CD4-positive, CD25-positive, alpha-beta regulatory T cell (primary cell): ENCODE measurements at regions not wholly inside any gene's neighbourhood (a gene's known extent, or its start where the extent isn't known, plus 50 kb on each side); places are given as distances from the start of the nearest gene placed in this dataset.
A peak's percentile ranks its signal among the peaks of the same experiment; 100 is the strongest.
"Not testable (repeated sequence)": the region's sequence is repeated elsewhere in the genome, so short reads cannot be mapped to it uniquely, and the experiment has no call there.

ENCODE experiments used
- ATAC-seq, 2 donors: fragments of 150-1000 bp; cut with Tn5 transposase; one replicate each; pipeline ENCODE4 v1.10.0; 2021; ENCODE audit warnings: low read depth in 2 of 2, moderate number of reproducible peaks in 2 of 2, moderate library complexity in 1 of 2
- DNase-seq, 3 donors: peaks; one replicate each; pipeline versions ENCODE4 v3.0.0 to v3.0.0-alpha.2; 2012 to 2022; ENCODE audit warnings: mixed read lengths in 1 of 3
- H3K27ac ChIP-seq: one replicate; pipeline ENCODE4 v1.7.0; 2013; ENCODE audit warnings: mild to moderate bottlenecking, low read length; ENCODE audit not compliant: insufficient read depth, poor library complexity, severe bottlenecking
- H3K27me3 ChIP-seq: one replicate; pipeline ENCODE4 v1.7.0; 2013; ENCODE audit warnings: low read length; ENCODE audit not compliant: control insufficient read depth, insufficient read depth
- H3K36me3 ChIP-seq: one replicate; pipeline ENCODE4 v1.7.0; 2013; ENCODE audit warnings: mild to moderate bottlenecking, low read length, moderate library complexity; ENCODE audit not compliant: control insufficient read depth, insufficient read depth
- H3K4me1 ChIP-seq: 2 replicates; pipeline ENCODE4 v1.7.0; 2013; ENCODE audit warnings: mild to moderate bottlenecking, low read length; ENCODE audit not compliant: insufficient read depth, control insufficient read depth, poor library complexity, severe bottlenecking
- H3K4me3 ChIP-seq: one replicate; pipeline ENCODE4 v1.7.0; 2013; ENCODE audit warnings: low read depth, mild to moderate bottlenecking, low read length, moderate library complexity
- H3K9me3 ChIP-seq, 2 experiments: 1 replicate in 1 of 2; 2 replicates in 1 of 2; pipeline ENCODE4 v1.7.0; 2013; ENCODE audit warnings: low read length in 2 of 2, mild to moderate bottlenecking in 1 of 2, moderate library complexity in 1 of 2; ENCODE audit not compliant: control insufficient read depth in 2 of 2
- H3K27ac Mint-ChIP-seq, 3 donors: one replicate each; pipeline ENCODE4 v1.8.0; 2020 to 2022; ENCODE audit warnings: mild to moderate bottlenecking in 3 of 3, mixed read lengths in 3 of 3, moderate library complexity in 2 of 3
- H3K27me3 Mint-ChIP-seq: one replicate; pipeline ENCODE4 v1.8.0; 2022; ENCODE audit warnings: mild to moderate bottlenecking, mixed read lengths
- H3K36me3 Mint-ChIP-seq: one replicate; pipeline ENCODE4 v1.8.0; 2020; ENCODE audit warnings: mixed read lengths
- H3K4me1 Mint-ChIP-seq, 4 donors: one replicate each; pipeline ENCODE4 v1.8.0; 2020 to 2022; ENCODE audit warnings: mixed read lengths in 4 of 4, mild to moderate bottlenecking in 1 of 4
- H3K4me3 Mint-ChIP-seq, 4 donors: one replicate each; pipeline ENCODE4 v1.8.0; 2020 to 2022; ENCODE audit warnings: mild to moderate bottlenecking in 4 of 4, mixed read lengths in 4 of 4, moderate library complexity in 3 of 4
- H3K9me3 Mint-ChIP-seq, 7 donors: one replicate each; pipeline ENCODE4 v1.8.0; 2020 to 2022; ENCODE audit warnings: mixed read lengths in 7 of 7, mild to moderate bottlenecking in 3 of 7, moderate library complexity in 2 of 7

DNA sequence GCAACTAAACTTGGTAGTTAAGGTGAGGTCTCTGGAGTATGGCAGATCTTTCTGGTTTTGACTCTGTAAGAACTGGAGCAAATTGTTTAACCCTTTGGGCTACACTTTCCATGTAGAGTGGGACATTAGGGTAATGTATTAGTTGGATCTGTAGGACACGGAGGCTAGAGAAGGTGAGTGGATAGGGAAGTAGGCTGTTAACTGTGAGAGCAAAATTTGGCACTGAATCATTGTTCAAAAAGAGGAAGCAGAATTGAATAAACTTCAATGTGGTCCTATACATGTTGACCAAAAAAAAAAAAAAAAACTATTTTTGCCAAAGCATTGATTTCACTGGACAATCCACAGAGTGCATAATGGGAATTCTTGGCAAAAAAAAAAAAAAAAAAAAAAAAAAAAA lies 370.2 kb upstream of the CHORDC1 start:
- DNase-seq (no peak), ATAC-seq (no peak)
- H3K36me3 ChIP-seq, result no peaks in the 10 kb centered on the region
- H3K4me1 ChIP-seq, result no peaks in the 10 kb centered on the region
- Mint-ChIP-seq H3K36me3 (no peaks in the 10 kb centered on the region), H3K27ac (no peak overlapping the region), H3K9me3 (peaks cover 0 to 11% (median 2%) of the 10 kb centered on the region in 7 donors), H3K4me1 (no peaks in the 10 kb centered on the region), H3K27me3 (no peaks in the 10 kb centered on the region), H3K4me3 (no peak overlapping the region)
- no peaks in the 10 kb centered on the region for H3K27me3 ChIP-seq
- no peaks in the 10 kb centered on the region for H3K9me3 ChIP-seq
- no peak overlapping the region for H3K4me3 ChIP-seq
- no peak overlapping the region for H3K27ac ChIP-seq

DNA sequence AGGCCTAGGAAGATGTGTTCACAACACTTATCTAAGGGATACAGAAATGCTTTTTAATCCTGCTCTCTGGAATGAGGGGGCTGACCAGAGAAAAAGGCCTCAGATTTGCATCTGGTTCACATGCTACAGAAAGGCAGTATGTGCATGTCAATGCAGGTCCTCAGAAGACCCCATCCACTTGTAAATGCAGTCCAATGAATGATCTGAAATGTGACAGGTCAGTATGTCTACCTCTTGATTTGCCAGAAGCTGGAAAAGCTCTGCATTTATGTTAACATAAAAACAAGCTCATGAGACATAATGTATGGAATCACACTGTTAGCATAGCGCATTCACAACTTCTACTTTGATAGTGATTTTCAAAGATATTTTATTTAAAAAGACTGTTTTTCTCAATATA lies 367.4 kb upstream of the CHORDC1 start:
- no peak for ATAC-seq
- Mint-ChIP-seq H3K36me3 (no peaks in the 10 kb centered on the region), H3K9me3 (peaks cover 0 to 5% (median 2%) of the 10 kb centered on the region in 7 donors), H3K4me3 (no peak overlapping the region), H3K27ac (no peak overlapping the region), H3K27me3 (no peaks in the 10 kb centered on the region), H3K4me1 (no peaks in the 10 kb centered on the region)
- no peaks in the 10 kb centered on the region for H3K36me3 ChIP-seq
- no peaks in the 10 kb centered on the region for H3K9me3 ChIP-seq
- H3K27me3 ChIP-seq, result no peaks in the 10 kb centered on the region
- no peak overlapping the region for H3K27ac ChIP-seq
- no peak overlapping the region for H3K4me3 ChIP-seq
- H3K4me1 ChIP-seq, result no peaks in the 10 kb centered on the region
- DNase-seq, result no peak

DNA sequence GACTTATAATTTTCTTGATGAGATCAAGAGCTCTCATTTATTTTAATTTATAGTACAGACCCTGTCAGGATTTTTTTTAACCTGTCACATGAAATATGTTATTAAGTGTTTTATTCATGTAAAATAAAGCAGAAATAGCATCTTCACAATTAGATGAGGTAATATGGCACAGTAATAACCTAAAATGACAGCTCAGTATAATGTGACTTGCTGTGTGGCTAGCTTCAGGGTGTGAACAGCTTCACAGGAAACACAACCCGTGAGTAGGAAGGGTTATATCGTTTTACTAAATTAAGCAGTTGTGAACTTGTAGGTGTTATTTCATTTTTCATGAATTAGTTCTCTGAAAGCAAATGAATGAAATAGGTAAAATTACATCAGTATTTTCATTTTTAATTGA lies 366.9 kb upstream of the CHORDC1 start:
- no peak overlapping the region for H3K27ac Mint-ChIP-seq
- DNase-seq, result no peak
- Histone ChIP-seq H3K4me1 (no peaks in the 10 kb centered on the region), H3K4me3 (no peak overlapping the region), H3K9me3 (no peaks in the 10 kb centered on the region), H3K27ac (no peak overlapping the region), H3K36me3 (no peaks in the 10 kb centered on the region), H3K27me3 (no peaks in the 10 kb centered on the region)
- ATAC-seq, result no peak
- H3K9me3 Mint-ChIP-seq, result peaks cover 0 to 5% (median 2%) of the 10 kb centered on the region in 7 donors
- no peaks in the 10 kb centered on the region for H3K36me3 Mint-ChIP-seq
- H3K4me3 Mint-ChIP-seq, result no peak overlapping the region
- H3K27me3 Mint-ChIP-seq, result no peaks in the 10 kb centered on the region
- no peaks in the 10 kb centered on the region for H3K4me1 Mint-ChIP-seq

DNA sequence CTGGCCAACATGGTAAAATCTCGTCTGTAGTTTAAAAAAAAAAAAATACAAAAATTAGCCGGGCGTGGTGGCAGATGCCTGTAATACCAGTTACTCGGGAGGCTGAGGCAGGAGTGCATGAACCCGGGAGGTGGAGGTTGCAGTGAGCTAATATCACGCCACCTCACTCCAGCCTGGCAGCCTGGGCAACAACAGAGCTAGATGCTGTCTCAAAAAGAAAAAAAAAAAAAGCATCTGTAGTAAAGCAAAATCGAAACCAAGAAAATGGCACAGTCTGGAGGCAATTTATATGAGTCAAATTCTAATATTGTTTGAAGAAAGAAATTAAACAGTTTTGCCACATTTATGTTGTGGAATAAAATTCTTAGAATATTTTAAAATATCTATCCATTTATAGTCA lies 365.0 kb upstream of the CHORDC1 start:
- H3K9me3 ChIP-seq, result peaks cover 0 to 2% of the 10 kb centered on the region in 2 experiments
- Mint-ChIP-seq H3K9me3 (peaks cover 0 to 2% (median 0%) of the 10 kb centered on the region in 7 donors), H3K4me1 (no peaks in the 10 kb centered on the region), H3K27ac (no peak overlapping the region), H3K36me3 (no peaks in the 10 kb centered on the region), H3K4me3 (no peak overlapping the region), H3K27me3 (no peaks in the 10 kb centered on the region)
- no peak for ATAC-seq
- no peak overlapping the region for H3K27ac ChIP-seq
- H3K27me3 ChIP-seq, result no peaks in the 10 kb centered on the region
- no peaks in the 10 kb centered on the region for H3K4me1 ChIP-seq
- no peak for DNase-seq
- H3K4me3 ChIP-seq, result no peak overlapping the region
- no peaks in the 10 kb centered on the region for H3K36me3 ChIP-seq

DNA sequence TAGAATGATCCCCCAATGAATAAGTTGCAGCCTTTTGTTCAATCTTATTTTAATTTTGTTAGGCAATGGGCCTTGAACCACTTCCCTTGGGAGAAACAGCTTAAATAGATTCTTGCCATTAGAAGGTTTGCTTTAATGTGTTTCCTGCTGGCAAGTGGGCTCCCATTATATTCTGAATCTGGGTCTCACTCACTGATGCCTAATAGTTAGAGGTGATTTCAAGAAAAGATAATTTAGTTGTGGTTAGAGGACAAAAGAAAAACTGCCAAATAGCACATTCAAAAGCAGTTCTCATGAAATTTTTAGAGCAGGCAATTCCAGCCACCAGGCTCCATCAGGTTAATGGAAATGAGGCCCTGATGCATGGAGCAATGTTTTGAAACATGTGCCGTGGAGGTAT lies 362.6 kb upstream of the CHORDC1 start:
- Mint-ChIP-seq H3K4me3 (no peak overlapping the region), H3K36me3 (no peaks in the 10 kb centered on the region), H3K27me3 (no peaks in the 10 kb centered on the region), H3K4me1 (no peaks in the 10 kb centered on the region), H3K9me3 (peaks cover 0 to 12% (median 0%) of the 10 kb centered on the region in 7 donors), H3K27ac (no peak overlapping the region)
- Histone ChIP-seq H3K9me3 (peaks cover 0 to 2% of the 10 kb centered on the region in 2 experiments), H3K27me3 (no peaks in the 10 kb centered on the region), H3K4me3 (no peak overlapping the region), H3K36me3 (no peaks in the 10 kb centered on the region), H3K4me1 (no peaks in the 10 kb centered on the region), H3K27ac (no peak overlapping the region)
- no peak for DNase-seq
- ATAC-seq, result no peak

DNA sequence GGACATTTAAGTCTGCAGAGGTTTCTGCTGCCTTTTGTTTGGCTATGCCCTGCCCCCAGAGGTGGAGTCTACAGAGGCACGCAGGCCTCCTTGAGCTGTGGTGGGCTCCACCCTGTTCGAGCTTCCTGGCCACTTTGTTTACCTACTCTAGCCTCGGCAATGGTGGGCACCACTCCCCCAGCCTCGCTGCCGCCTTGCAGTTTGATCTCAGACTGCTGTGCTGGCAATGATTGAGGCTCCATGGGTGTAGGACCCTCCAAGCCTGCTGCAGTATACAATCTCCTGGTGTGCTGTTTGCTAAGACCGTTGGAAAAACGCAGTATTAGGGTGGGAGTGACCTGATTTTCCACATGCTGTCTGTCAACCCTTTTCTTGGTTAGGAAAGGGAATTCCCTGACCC lies 360.1 kb upstream of the CHORDC1 start:
- H3K27me3 Mint-ChIP-seq, H3K4me1 Mint-ChIP-seq, H3K27ac Mint-ChIP-seq, H3K9me3 ChIP-seq, H3K27me3 ChIP-seq, H3K27ac ChIP-seq, H3K4me3 ChIP-seq, DNase-seq, H3K36me3 Mint-ChIP-seq, H3K36me3 ChIP-seq, H3K4me3 Mint-ChIP-seq, ATAC-seq, H3K4me1 ChIP-seq: not testable (repeated sequence)
- H3K9me3 Mint-ChIP-seq, result peaks cover 0 to 20% (median 0%) of the 10 kb centered on the region in 7 donors

DNA sequence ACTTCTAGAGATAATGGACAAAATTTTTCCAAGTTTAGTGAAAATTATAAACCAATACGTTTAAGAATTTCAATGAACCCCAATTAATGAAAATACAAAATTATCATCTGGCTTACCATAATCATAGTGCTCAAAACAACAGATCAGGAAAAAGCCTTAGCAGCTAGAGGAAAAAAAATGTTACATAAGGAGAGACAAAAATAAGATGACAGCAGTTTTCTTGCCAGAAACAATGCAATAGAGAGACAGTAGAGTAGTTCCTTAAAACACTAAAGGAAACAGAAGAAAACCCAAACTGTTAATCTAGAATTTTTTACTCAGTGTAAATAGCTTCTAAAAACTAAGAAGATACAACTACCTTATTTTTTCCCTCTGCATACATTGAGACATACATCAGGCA lies 341.7 kb upstream of the CHORDC1 start:
- H3K27ac Mint-ChIP-seq, result no peak overlapping the region
- H3K4me1 Mint-ChIP-seq, result no peaks in the 10 kb centered on the region
- no peaks in the 10 kb centered on the region for H3K36me3 Mint-ChIP-seq
- H3K27me3 Mint-ChIP-seq, result no peaks in the 10 kb centered on the region
- no peaks in the 10 kb centered on the region for H3K9me3 ChIP-seq
- H3K4me1 ChIP-seq, result no peaks in the 10 kb centered on the region
- H3K9me3 Mint-ChIP-seq, result peaks cover 0 to 18% (median 6%) of the 10 kb centered on the region in 7 donors
- no peaks in the 10 kb centered on the region for H3K36me3 ChIP-seq
- DNase-seq (no peak), ATAC-seq (no peak)
- no peak overlapping the region for H3K4me3 ChIP-seq
- no peak overlapping the region for H3K4me3 Mint-ChIP-seq
- H3K27ac ChIP-seq, result no peak overlapping the region
- H3K27me3 ChIP-seq, result no peaks in the 10 kb centered on the region

DNA sequence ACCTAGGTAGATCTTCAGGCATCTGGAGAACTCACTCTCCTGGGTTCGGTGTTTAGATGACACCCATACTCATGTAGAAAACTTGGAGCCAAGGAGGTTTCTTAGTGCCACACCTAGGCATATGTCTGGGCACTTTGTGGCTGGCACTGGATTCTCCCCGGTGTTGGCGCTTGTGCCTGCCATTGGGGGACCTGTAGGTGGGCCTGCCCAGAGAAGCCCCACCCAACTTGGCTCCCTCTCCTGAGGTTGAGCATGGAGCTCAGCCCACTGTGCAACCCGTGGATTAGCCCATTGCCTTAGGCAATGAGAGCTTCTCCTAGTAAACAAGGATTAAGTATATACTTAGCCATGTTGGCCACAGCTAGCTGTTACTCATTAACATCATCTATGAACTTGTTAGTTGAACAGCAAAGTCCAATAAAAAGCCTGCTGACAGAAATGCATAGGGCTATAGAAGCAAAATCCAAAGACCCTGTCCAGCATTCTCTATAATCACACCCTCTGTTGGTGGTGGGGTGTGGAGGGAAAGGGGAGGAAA lies 335.5 kb upstream of the CHORDC1 start:
- H3K27ac Mint-ChIP-seq, result no peak overlapping the region
- Histone ChIP-seq H3K27me3 (no peaks in the 10 kb centered on the region), H3K4me3 (no peak overlapping the region), H3K4me1 (no peaks in the 10 kb centered on the region), H3K36me3 (no peaks in the 10 kb centered on the region), H3K27ac (no peak overlapping the region), H3K9me3 (no peaks in the 10 kb centered on the region)
- ATAC-seq (no peak), DNase-seq (no peak)
- no peaks in the 10 kb centered on the region for H3K27me3 Mint-ChIP-seq
- no peaks in the 10 kb centered on the region for H3K36me3 Mint-ChIP-seq
- H3K4me1 Mint-ChIP-seq, result no peaks in the 10 kb centered on the region
- H3K9me3 Mint-ChIP-seq, result peaks cover 0 to 29% (median 6%) of the 10 kb centered on the region in 7 donors
- peak overlapping the region in 1 of 4 donors; percentile 36 for H3K4me3 Mint-ChIP-seq
